OCI-LY7 (cell line): ENCODE measurements at regions not wholly inside any gene's neighbourhood (a gene's known extent, or its start where the extent isn't known, plus 50 kb on each side); places are given as distances from the start of the nearest gene placed in this dataset.

Experiments used
- EZH2phosphoT487 ChIP-seq: fragments of 200-600 bp; sonication (generic); IDR thresholded peaks from 2 replicates; pipeline ENCODE4 v1.6.1; 2018; ENCODE audit warnings: low read depth, borderline replicate concordance, mild to moderate bottlenecking, mixed run types, antibody characterized with exemption, low read length, moderate library complexity, mixed read lengths
- TF ChIP-seq, protein P1 (sequence below): fragments of 200-600 bp; sonication (generic); conservative IDR thresholded peaks from 2 replicates; pipeline ENCODE4 v1.5.1; 2014; ENCODE audit warnings: mild to moderate bottlenecking, antibody characterized with exemption, low read length, moderate library complexity, mixed read lengths

DNA sequence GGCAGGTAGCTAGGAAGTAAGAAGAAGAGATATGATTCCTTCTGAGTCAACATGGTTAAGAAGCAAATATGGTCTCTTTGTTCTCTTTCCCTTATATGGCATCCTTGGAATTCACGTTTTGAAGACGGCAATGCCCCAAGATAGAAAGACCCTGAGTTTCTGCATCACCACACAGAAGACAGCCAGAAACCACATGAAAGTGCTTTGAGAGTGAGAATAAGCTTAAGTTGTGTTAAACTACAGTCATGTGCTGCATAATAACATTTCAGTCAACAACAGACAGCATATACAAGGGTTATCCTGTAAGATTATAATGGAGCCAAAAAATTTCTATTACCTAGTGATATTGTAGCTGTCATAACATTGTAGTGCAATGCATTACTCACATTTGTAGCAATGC is 89.9 kb upstream of the STEAP1 start:
- TF ChIP-seq, protein P1, sequence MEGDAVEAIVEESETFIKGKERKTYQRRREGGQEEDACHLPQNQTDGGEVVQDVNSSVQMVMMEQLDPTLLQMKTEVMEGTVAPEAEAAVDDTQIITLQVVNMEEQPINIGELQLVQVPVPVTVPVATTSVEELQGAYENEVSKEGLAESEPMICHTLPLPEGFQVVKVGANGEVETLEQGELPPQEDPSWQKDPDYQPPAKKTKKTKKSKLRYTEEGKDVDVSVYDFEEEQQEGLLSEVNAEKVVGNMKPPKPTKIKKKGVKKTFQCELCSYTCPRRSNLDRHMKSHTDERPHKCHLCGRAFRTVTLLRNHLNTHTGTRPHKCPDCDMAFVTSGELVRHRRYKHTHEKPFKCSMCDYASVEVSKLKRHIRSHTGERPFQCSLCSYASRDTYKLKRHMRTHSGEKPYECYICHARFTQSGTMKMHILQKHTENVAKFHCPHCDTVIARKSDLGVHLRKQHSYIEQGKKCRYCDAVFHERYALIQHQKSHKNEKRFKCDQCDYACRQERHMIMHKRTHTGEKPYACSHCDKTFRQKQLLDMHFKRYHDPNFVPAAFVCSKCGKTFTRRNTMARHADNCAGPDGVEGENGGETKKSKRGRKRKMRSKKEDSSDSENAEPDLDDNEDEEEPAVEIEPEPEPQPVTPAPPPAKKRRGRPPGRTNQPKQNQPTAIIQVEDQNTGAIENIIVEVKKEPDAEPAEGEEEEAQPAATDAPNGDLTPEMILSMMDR: no peak
- no peak for TF ChIP-seq EZH2phosphoT487
